BJ (cell line): ENCODE measurements at regions not wholly inside any gene's neighbourhood (a gene's known extent, or its start where the extent isn't known, plus 50 kb on each side); places are given as distances from the start of the nearest gene placed in this dataset.

Experiments
- CTCF ChIA-PET: fragments of 350-600 bp; formaldehyde crosslinking; extraction: SDS; loops from one replicate; lab custom pipeline; 2021; ENCODE audit warnings: antibody characterized with exemption, inconsistent platforms; lab: Yijun Ruan, JAX
- POLR2A ChIA-PET: fragments of 300-600 bp; sonication (Branson Sonifier 250); formaldehyde crosslinking; extraction: SDS; loops from one replicate; lab custom pipeline; 2021; ENCODE audit warnings: antibody characterized with exemption; lab: Charles Lee
- DNase-seq: peaks from one replicate; pipeline ENCODE4 v3.0.0-alpha.2; 2011; ENCODE audit warnings: low read depth
- H3K27me3 ChIP-seq: 2 replicates; pipeline ENCODE4 v1.6.0; 2011; ENCODE audit warnings: low read length; ENCODE audit not compliant: control insufficient read depth, insufficient read depth
- H3K36me3 ChIP-seq: 2 replicates; pipeline ENCODE4 v1.5.1; 2011; ENCODE audit warnings: low read length; ENCODE audit not compliant: control insufficient read depth, insufficient read depth
- H3K4me3 ChIP-seq: 2 replicates; pipeline ENCODE4 v1.5.1; 2011; ENCODE audit warnings: low read depth, mild to moderate bottlenecking, control low read depth, low read length
- TF ChIP-seq, protein P1 (sequence below): IDR thresholded peaks from 2 replicates; pipeline ENCODE4 v1.5.1; 2011; ENCODE audit warnings: low read depth, mild to moderate bottlenecking, control low read depth, inconsistent platforms, low read length, moderate library complexity; ENCODE audit not compliant: insufficient read depth

DNA sequence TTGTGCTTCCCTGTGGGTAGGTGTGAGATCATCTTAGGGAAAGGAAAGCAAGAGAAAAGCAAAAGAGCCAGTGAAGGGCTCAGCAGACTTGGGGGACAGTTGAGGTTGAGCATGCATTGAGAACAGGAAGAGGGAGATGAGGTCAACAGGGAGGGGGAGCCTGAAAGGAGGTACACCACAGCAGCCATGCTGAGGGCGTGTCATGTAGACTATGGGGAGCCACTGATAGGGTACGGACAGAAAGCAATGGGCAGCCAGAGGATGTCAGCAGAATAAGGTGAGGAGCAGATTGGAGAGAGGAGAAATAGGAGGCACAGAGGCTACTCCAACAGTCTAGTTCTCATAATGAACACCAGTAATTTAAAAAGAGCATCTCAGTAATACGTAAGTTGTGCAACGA lies 351.1 kb upstream of the HTR1E start:
- no peak for DNase-seq
- no peak overlapping the region for H3K4me3 ChIP-seq
- ChIA-PET CTCF (no interaction called here), POLR2A (no interaction called here)
- H3K27me3 ChIP-seq = no peaks in the 10 kb centered on the region
- no peaks in the 10 kb centered on the region for H3K36me3 ChIP-seq
- TF ChIP-seq, protein P1, sequence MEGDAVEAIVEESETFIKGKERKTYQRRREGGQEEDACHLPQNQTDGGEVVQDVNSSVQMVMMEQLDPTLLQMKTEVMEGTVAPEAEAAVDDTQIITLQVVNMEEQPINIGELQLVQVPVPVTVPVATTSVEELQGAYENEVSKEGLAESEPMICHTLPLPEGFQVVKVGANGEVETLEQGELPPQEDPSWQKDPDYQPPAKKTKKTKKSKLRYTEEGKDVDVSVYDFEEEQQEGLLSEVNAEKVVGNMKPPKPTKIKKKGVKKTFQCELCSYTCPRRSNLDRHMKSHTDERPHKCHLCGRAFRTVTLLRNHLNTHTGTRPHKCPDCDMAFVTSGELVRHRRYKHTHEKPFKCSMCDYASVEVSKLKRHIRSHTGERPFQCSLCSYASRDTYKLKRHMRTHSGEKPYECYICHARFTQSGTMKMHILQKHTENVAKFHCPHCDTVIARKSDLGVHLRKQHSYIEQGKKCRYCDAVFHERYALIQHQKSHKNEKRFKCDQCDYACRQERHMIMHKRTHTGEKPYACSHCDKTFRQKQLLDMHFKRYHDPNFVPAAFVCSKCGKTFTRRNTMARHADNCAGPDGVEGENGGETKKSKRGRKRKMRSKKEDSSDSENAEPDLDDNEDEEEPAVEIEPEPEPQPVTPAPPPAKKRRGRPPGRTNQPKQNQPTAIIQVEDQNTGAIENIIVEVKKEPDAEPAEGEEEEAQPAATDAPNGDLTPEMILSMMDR = no peak

DNA sequence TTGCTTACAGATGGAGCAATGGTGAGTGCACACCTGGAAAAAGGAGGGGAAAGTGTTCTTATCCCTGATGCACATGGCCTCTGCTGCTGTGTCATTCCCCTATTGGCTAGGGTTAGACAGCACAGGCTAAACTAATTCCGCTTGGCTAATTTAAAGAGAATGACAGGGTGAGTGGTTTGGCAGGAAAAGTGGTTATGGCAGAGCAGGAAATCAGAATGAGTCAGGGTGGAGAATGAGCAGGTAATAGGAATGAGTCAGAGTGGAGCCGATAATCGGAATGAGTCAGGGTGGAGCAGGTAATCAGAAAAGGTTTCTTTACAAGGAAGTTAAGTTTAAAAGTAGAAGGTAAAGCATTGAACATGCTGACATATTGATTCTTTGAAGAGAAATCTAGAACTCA lies 355.5 kb upstream of the HTR1E start:
- TF ChIP-seq, protein P1 = no peak
- no peaks in the 10 kb centered on the region for H3K27me3 ChIP-seq
- POLR2A ChIA-PET = no interaction called here

DNA sequence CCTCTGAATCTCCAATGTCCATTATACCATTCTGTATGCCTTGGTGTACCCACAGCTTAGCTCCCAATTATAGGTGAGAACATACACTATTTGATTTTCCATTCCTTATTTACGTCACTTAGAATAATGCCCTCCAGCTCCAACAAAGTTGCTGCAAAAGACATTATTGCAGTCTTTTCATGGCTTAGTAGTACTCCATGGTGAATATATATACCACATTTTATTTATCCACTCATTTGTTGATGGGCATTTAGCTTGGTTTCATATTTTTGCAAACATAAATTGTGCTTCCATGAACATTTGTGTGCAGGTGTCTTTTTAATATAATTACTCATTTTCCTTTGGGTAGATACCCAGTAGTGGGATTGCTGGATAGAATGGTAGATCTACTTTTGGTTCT lies 374.1 kb upstream of the HTR1E start:
- CTCF ChIA-PET = no interaction called here
- Histone ChIP-seq H3K27me3 (no peaks in the 10 kb centered on the region), H3K4me3 (no peak overlapping the region), H3K36me3 (no peaks in the 10 kb centered on the region)
- TF ChIP-seq, protein P1 = no peak
- POLR2A ChIA-PET = no interaction called here
- DNase-seq = no peak

More for the DNA sequence above, 355.5 kb upstream of the HTR1E start:
- Histone ChIP-seq H3K36me3 (no peaks in the 10 kb centered on the region), H3K4me3 (no peak overlapping the region)
- CTCF ChIA-PET = no interaction called here
- DNase-seq = no peak

DNA sequence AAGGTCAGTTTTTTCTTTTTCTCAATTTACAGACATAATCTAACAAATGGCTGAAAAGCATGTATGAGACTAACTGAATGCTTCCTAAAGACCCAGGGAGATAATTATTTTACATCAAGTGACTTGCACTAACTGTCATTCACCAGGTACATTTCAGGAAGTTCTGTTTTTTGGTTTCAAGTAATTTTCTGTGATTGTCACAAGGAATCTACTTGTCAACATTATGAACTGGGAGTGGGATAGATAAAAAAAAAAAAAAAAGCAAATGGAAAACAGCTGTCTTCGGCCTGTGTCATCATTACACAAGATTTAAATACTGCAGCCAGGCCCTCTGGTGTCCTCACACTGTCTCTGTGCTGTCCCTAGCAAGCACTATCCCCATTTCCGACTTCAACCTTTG lies 379.0 kb upstream of the HTR1E start:
- no peaks in the 10 kb centered on the region for H3K36me3 ChIP-seq
- DNase-seq = no peak
- no peaks in the 10 kb centered on the region for H3K27me3 ChIP-seq
- ChIA-PET POLR2A (no interaction called here), CTCF (no interaction called here)
- no peak overlapping the region for H3K4me3 ChIP-seq
- TF ChIP-seq, protein P1 = no peak

DNA sequence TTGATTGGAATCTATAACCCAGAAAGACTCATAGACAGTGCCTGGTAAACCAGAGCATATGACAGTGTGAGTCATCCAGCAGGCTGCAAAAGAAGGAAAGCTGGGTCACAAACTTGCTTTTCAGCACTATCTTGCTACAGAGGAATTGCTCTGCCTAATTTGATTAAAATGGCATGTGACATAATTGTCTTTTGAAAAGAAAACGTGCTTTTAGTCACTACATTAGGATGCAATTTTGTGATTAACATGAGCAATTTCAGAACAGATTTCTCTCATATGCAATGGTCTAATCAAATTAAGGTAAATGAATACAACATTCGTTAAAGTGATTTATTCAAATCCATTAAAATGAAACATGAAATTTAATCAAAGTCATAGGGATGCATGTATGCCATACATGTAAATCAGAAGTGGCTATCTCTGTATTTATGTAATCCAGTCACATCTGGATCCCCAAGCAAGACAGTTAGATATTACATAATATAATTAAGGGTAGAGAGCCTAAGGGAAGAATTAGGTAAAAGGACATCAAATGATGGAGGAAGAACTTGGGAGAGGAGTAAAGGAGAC lies 400.0 kb upstream of the HTR1E start:
- no peaks in the 10 kb centered on the region for H3K36me3 ChIP-seq
- no peak for DNase-seq
- TF ChIP-seq, protein P1 = no peak
- ChIA-PET CTCF (no interaction called here), POLR2A (no interaction called here)
- no peaks in the 10 kb centered on the region for H3K27me3 ChIP-seq
- H3K4me3 ChIP-seq = no peak overlapping the region
